ENCODE measurements at regions not wholly inside any gene's neighbourhood (a gene's known extent, or its start where the extent isn't known, plus 50 kb on each side); places are given as distances from the start of the nearest gene placed in this dataset.

- ATAC-seq (no peak), FAIRE-seq (no peak), DNase-seq (ENCODE audit: extremely low read depth in 1 of 4, low spot score in 3 of 4) (no peak)
- intact Hi-C loops (cut with micrococcal nuclease) (no loop called here), in situ Hi-C loops (cut with MboI) (no loop called here)
- no peak overlapping the region for H3K27ac ChIP-seq (ENCODE audit: extremely low read depth, low read depth, low read length)
- ChIA-PET POLR2A (no interaction called here), CTCF (ENCODE audit: low intra/inter-chr PET ratio) (no interaction called here)
- H2AFZ ChIP-seq (ENCODE audit: low read depth, low read length): no peak overlapping the region
- H4K20me1 ChIP-seq (replicated peaks; ENCODE audit: control insufficient read depth, insufficient read depth, low read length): no peaks in the 10 kb centered on the region
- no peaks in the 10 kb centered on the region for H3K9me1 ChIP-seq (ENCODE audit: control insufficient read depth, insufficient read depth, low read length)
- no peak overlapping the region for H3K4me3 ChIP-seq
- H3K4me1 ChIP-seq (replicated peaks in 1 of 2; ENCODE audit: control insufficient read depth in 2 of 2, insufficient read depth in 2 of 2, low read length in 2 of 2): no peaks in the 10 kb centered on the region
- BruUV-seq (replicated peaks): no TSS peak
- 0% methylated on average over 2 of the region's 2 CpGs for WGBS (ENCODE audit: insufficient coverage, low coverage, missing lambda C conversion rate)
- no peaks in the 10 kb centered on the region for H3K79me2 ChIP-seq (ENCODE audit: control insufficient read depth, insufficient read depth, low read length)
- no peaks in the 10 kb centered on the region for H3K36me3 ChIP-seq (ENCODE audit: control insufficient read depth, insufficient read depth, low read length)
- H3K27me3 ChIP-seq (ENCODE audit: control insufficient read depth in 2 of 2, insufficient read depth in 2 of 2, low read length in 2 of 2): no peaks in the 10 kb centered on the region
- H3K9ac ChIP-seq (ENCODE audit: insufficient read depth in 1 of 2, low read depth in 2 of 2, low read length in 2 of 2): no peak overlapping the region
- no peak for TF ChIP-seq ZNF280B (CRISPR knock-in tag; IDR thresholded peaks at IDR 0.05)
- TF ChIP-seq ZNF165 (CRISPR knock-in tag; IDR thresholded peaks at IDR 0.05; ENCODE audit: borderline replicate concordance): no peak
- TF ChIP-seq BRCA1 (IDR thresholded peaks at IDR 0.05): no peak
- TF ChIP-seq BRCA1 (CRISPR knock-in tag; IDR thresholded peaks at IDR 0.05): no peak
- no peak for TF ChIP-seq ZNF354B (CRISPR knock-in tag; IDR thresholded peaks at IDR 0.05)
- H3K4me2 ChIP-seq (ENCODE audit: insufficient read depth, low read length): no peak overlapping the region
- no peaks in the 10 kb centered on the region for H3K9me3 ChIP-seq (replicated peaks; ENCODE audit: control insufficient read depth, insufficient read depth, low read depth, low read length)
Observed at GRCh38 chr13:88411696-88412095, 740.5 kb downstream of the SLITRK5 start.

GRCh38 chr13:88417801-88418200 is 746.6 kb downstream of the SLITRK5 start:
- Histone ChIP-seq H3K36me3 (ENCODE audit: control insufficient read depth, insufficient read depth, low read length) (no peaks in the 10 kb centered on the region), H3K79me2 (ENCODE audit: control insufficient read depth, insufficient read depth, low read length) (no peaks in the 10 kb centered on the region), H3K4me3 (no peak overlapping the region), H3K4me2 (ENCODE audit: insufficient read depth, low read length) (no peak overlapping the region), H4K20me1 (replicated peaks; ENCODE audit: control insufficient read depth, insufficient read depth, low read length) (no peaks in the 10 kb centered on the region), H3K4me1 (replicated peaks in 1 of 2; ENCODE audit: control insufficient read depth in 2 of 2, insufficient read depth in 2 of 2, low read length in 2 of 2) (no peaks in the 10 kb centered on the region), H3K9ac (ENCODE audit: insufficient read depth in 1 of 2, low read depth in 2 of 2, low read length in 2 of 2) (no peak overlapping the region), H3K27me3 (ENCODE audit: control insufficient read depth in 2 of 2, insufficient read depth in 2 of 2, low read length in 2 of 2) (no peaks in the 10 kb centered on the region), H3K9me1 (ENCODE audit: control insufficient read depth, insufficient read depth, low read length) (no peaks in the 10 kb centered on the region), H3K27ac (ENCODE audit: extremely low read depth, low read depth, low read length) (no peak overlapping the region), H3K9me3 (replicated peaks; ENCODE audit: control insufficient read depth, insufficient read depth, low read depth, low read length) (no peaks in the 10 kb centered on the region), H2AFZ (ENCODE audit: low read depth, low read length) (no peak overlapping the region)
- in situ Hi-C loops (cut with MboI): no loop called here
- TF ChIP-seq ASH1L (IDR thresholded peaks at IDR 0.05; ENCODE audit: borderline replicate concordance, low read depth, partially characterized antibody) (no peak), ZNF140 (CRISPR knock-in tag; IDR thresholded peaks at IDR 0.05) (no peak), MAFF (IDR thresholded peaks at IDR 0.05; ENCODE audit: low read length) (0 out of 2 replicates have a peak, but pooled peaks have one; percentile 7)
- POLR2A ChIA-PET: no interaction called here
- WGBS (ENCODE audit: insufficient coverage, low coverage, missing lambda C conversion rate): 0% methylated on average over 1 of the region's 1 CpG
- ATAC-seq (no peak), FAIRE-seq (no peak), DNase-seq (ENCODE audit: extremely low read depth in 1 of 4, low spot score in 3 of 4) (no peak)
- BruUV-seq (replicated peaks): no TSS peak
- CTCF ChIA-PET (ENCODE audit: low intra/inter-chr PET ratio): no interaction called here
- intact Hi-C loops (cut with micrococcal nuclease): no loop called here

Measured in K562 (cell line).